Aorta (tissue), 5 donors: ENCODE measurements at regions not wholly inside any gene's neighbourhood (a gene's known extent, or its start where the extent isn't known, plus 50 kb on each side); places are given as distances from the start of the nearest gene placed in this dataset.

Source experiments
- ATAC-seq: fragments of 200-7000 bp; cut with Tn5 transposase; one replicate; pipeline ENCODE4 v1.9.1; 2022; ENCODE audit warnings: moderate library complexity; ENCODE audit not compliant: low FRiP score
- DNase-seq, 2 donors: peaks; one replicate each; pipeline ENCODE4 v3.0.0-alpha.2; 2020
- H3K27ac ChIP-seq, 2 donors: one replicate each; pipeline ENCODE4 v1.5.1; 2013; ENCODE audit warnings: low read length in 2 of 2, mild to moderate bottlenecking in 2 of 2, moderate library complexity in 2 of 2, control low read depth in 1 of 2, inconsistent platforms in 1 of 2, low read depth in 1 of 2
- H3K27me3 ChIP-seq, 2 donors: one replicate each; pipeline ENCODE4 v1.6.1; 2013; ENCODE audit warnings: control low read depth in 1 of 2, low read length in 1 of 2, mild to moderate bottlenecking in 1 of 2, moderate library complexity in 1 of 2; ENCODE audit not compliant: insufficient read depth in 2 of 2, control insufficient read depth in 1 of 2
- H3K36me3 ChIP-seq, 2 donors: one replicate each; pipeline ENCODE4 v1.6.1; 2013; ENCODE audit warnings: control low read depth in 1 of 2, low read length in 1 of 2, mild to moderate bottlenecking in 1 of 2; ENCODE audit not compliant: insufficient read depth in 2 of 2, control insufficient read depth in 1 of 2
- H3K4me1 ChIP-seq, 2 donors: one replicate each; pipeline ENCODE4 v1.6.1; 2013; ENCODE audit warnings: low read length in 2 of 2, control low read depth in 1 of 2, mild to moderate bottlenecking in 1 of 2, moderate library complexity in 1 of 2; ENCODE audit not compliant: insufficient read depth in 2 of 2, control insufficient read depth in 1 of 2
- H3K4me3 ChIP-seq, 2 donors: one replicate each; pipeline ENCODE4 v1.5.1; 2013; ENCODE audit warnings: low read length in 2 of 2, control low read depth in 1 of 2, mild to moderate bottlenecking in 1 of 2
- H3K9me3 ChIP-seq: one replicate; pipeline ENCODE4 v1.6.1; 2013; ENCODE audit warnings: mild to moderate bottlenecking, low read length; ENCODE audit not compliant: control insufficient read depth
- WGBS, 2 donors: extraction: QIAGEN DNeasy Blood & Tissue Kit; methylation state at CpG; one replicate each; pipeline ENCODE4 v1.1.7; 2013; 5-methylcytosine and 5-hydroxymethylcytosine counted together
- intact Hi-C, 2 donors: fragments of 100-400 bp; cut with DNase I; formaldehyde crosslinking; loops; one replicate each; pipeline versions ENCODE4 v1.14.2 to v1.15.0; 2022
- donor health status: healthy with polysubstance abuse.
- donor health status: Bipolar disorder and iron deficiency.
- donor health status: DM: no; HTN: no; CAD: no.
- donor health status: DM: no; HTN: no; CAD: no.
- donor health status: DM: yes; HTN: yes; CAD: no.

DNA sequence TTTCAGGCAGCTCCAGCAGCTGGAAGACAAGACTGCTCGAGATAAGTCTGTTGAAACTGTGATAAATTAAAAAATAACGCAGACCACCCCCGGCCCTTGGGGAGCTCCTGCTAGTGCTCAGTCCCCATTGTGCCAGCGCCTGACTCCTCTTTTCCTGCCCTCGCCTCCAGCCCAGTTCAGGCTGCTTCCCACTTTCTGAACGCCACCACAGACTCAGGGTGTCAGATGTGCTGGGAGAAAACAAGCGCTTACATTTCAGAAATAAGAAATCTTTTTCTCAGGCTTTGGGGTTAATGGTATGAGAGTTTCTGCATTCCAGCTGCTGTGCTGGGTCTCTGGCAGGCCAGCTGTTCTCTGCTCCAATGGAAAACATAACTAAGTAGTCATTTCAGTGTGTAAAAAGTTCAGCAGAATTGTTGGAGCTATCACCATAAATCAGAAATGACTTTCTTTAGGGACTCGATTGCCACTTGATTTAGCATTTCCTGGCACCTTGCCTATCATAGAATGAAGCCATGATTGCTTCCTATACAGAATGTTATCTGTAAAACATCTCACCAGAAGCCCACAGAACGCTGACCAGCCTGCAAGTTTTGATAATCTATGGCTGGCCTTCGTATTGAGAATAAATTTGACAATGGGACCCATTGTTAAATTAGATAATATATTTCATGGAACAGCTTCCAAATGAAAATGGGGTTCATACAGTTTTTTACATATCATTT, 257.0 kb upstream of the ZNF32 start:
- WGBS, 2 donors, result 19 to 26% methylated on average over 10 of the region's 10 CpGs
- DNase-seq, result no peak
- peak overlapping the region in 1 of 2 donors; percentile 5 for H3K27ac ChIP-seq

DNA sequence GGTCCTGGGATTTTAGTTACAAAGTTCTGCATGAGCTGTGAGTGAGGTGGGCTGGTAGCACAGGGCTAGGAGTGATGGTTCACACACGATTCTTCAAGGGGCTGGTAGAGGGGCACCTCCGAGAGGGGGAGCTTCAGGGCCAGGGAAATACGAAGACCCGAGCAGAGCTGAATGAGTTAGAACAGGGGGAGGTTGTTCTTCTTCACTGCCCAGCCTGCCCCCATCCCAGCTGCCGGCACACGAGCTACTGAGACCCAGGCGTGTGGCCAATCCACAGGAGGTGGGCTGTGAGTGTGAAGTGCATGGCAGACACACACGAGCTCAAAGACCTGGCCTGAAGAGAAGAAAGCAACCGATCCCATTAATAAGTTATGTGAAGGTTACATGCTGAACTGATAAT, 256.2 kb upstream of the ZNF32 start:
- 53 to 56% methylated on average over 9 of the region's 9 CpGs for WGBS, 2 donors
- H3K36me3 ChIP-seq, result no peaks in the 10 kb centered on the region
- H3K27ac ChIP-seq, result peak overlapping the region in 1 of 2 donors; percentile 26
- intact Hi-C loops, result loop anchor here in 1 of 2 donors (5.0 kb wide), 1 partner anchor 43 kb away; no protein-coding TSS in a partner anchor
- no peak overlapping the region for H3K4me3 ChIP-seq
- DNase-seq, result no peak
- H3K27me3 ChIP-seq, result no peaks in the 10 kb centered on the region
- H3K4me1 ChIP-seq, result no peaks in the 10 kb centered on the region
- no peaks in the 10 kb centered on the region for H3K9me3 ChIP-seq
- peak; percentile 40 for ATAC-seq

More for the DNA sequence above, 257.0 kb upstream of the ZNF32 start:
- Histone ChIP-seq H3K36me3 (no peaks in the 10 kb centered on the region), H3K4me1 (no peaks in the 10 kb centered on the region), H3K27me3 (no peaks in the 10 kb centered on the region), H3K9me3 (no peaks in the 10 kb centered on the region), H3K4me3 (no peak overlapping the region)
- peak; percentile 27 for ATAC-seq
- intact Hi-C loops, result loop anchor here in 1 of 2 donors (5.0 kb wide), 1 partner anchor 43 kb away; no protein-coding TSS in a partner anchor

DNA sequence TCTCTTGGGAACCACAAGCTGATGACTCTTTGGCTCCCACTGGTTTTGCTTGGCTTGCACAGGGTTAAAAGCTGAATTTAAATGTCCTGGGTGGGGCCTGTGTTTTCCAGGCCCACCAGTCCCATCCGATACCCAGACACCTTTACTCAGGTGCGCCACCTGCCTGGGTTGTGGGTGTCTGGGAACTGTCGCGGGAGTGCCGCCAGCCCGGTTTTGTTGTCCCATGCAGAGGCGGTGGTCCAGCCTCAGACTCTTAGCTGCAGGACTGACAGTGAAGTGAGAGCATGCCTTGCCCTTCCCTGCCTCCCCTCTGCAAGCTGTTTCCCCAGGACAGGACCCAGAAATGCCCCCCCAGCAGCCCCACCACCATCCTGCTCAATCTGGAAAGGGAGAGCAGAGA, 255.6 kb upstream of the ZNF32 start:
- intact Hi-C loops, result no loop called here
- DNase-seq (no peak), ATAC-seq (no peak)
- Histone ChIP-seq H3K36me3 (no peaks in the 10 kb centered on the region), H3K4me1 (no peaks in the 10 kb centered on the region), H3K4me3 (no peak overlapping the region), H3K27me3 (no peaks in the 10 kb centered on the region), H3K27ac (no peak overlapping the region), H3K9me3 (no peaks in the 10 kb centered on the region)
- 95 to 96% methylated on average over 7 of the region's 7 CpGs for WGBS, 2 donors

DNA sequence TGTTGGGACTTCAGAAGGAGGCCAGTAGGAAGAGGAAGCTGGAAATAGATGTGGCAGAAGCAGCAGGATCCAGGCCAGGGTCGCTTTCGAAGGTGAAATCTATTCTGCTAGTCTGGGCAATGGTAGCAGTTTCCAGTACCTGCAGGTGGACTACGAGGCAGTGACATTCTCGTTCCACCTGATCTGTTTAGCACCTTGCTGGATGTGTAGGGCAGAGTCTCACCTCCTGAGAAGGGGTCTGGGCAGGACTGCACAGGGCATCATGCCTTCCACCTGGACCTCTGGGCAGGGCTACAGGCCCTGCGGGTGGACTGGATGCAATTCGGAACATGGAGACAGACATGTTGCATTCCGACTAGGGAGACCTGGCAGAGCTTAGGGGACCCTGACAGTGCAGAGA, 254.8 kb upstream of the ZNF32 start:
- Histone ChIP-seq H3K27me3 (no peaks in the 10 kb centered on the region), H3K36me3 (no peaks in the 10 kb centered on the region), H3K4me1 (no peaks in the 10 kb centered on the region), H3K9me3 (no peaks in the 10 kb centered on the region), H3K4me3 (no peak overlapping the region), H3K27ac (no peak overlapping the region)
- DNase-seq (no peak), ATAC-seq (no peak)
- 78 to 80% methylated on average over 7 of the region's 7 CpGs for WGBS, 2 donors
- intact Hi-C loops, result loop anchor here in 1 of 2 donors (2.0 kb wide), 1 partner anchor 21 kb away; no protein-coding TSS in a partner anchor

DNA sequence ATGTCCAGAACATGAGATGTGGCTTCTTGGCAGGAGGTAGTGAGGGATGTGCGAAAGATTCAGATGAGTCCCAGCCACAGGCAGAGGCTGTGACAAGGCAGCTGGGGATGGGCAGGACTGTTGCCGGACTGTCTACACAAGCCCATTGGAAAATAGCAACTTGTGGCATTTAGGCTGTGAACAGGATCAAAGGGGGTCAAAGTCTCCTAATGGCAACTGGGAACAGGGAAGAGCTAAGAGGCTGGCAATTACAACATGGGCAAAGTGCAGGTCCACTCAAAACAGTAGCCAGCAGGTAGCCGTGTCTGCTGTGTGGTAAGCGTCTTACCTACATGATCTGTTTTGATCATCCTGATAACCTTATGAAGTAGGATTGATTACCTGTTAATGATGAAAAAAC, 254.2 kb upstream of the ZNF32 start:
- DNase-seq (no peak), ATAC-seq (no peak)
- 96 to 97% methylated on average over 4 of the region's 4 CpGs for WGBS, 2 donors
- intact Hi-C loops, result loop anchor here in 1 of 2 donors (2.0 kb wide), 1 partner anchor 20 kb away; no protein-coding TSS in a partner anchor
- no peak overlapping the region for H3K27ac ChIP-seq
- H3K4me1 ChIP-seq, result no peaks in the 10 kb centered on the region
- H3K36me3 ChIP-seq, result no peaks in the 10 kb centered on the region
- H3K27me3 ChIP-seq, result no peaks in the 10 kb centered on the region
- H3K9me3 ChIP-seq, result no peaks in the 10 kb centered on the region
- no peak overlapping the region for H3K4me3 ChIP-seq

DNA sequence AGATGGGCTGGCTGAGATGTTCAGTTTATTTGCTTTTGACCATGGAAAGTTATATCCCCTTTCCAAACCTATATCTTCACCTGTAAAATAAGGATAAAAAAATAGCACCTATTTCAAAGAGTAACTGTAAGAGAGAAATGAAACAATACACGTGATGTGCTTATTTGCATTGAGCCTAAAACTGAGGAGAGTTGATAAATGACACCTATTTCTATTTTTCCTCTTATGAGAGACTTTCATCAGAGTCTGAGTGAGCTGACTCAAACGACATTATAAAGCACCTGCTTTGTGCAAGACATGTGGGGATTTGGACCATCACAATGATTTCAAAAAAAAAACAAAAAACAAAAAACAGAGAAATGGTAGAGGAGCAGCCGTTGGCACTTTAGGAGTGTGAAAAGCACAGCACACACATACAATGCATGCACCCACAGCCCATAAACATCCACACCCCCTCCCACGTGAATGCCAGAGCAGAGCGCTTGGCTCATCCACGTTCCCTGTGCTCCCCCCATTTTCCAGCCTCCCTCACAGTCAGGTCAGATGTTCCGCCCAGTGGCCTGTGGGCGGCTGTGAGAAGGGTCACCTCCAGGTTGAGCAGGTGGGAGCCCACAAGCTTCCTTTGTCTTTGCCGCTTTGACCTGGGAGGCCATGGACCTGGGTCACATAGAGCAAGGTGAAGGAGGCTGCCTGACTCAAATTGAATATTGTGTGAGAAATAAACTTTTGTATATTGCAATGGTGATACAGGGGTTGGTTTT, 253.2 kb upstream of the ZNF32 start:
- Histone ChIP-seq H3K36me3 (no peaks in the 10 kb centered on the region), H3K27ac (no peak overlapping the region), H3K9me3 (no peaks in the 10 kb centered on the region), H3K4me1 (no peaks in the 10 kb centered on the region), H3K4me3 (no peak overlapping the region), H3K27me3 (no peaks in the 10 kb centered on the region)
- WGBS, 2 donors, result 89 to 91% methylated on average over 9 of the region's 9 CpGs
- ATAC-seq (no peak), DNase-seq (no peak)
- intact Hi-C loops, result loop anchor here in 1 of 2 donors (2.0 kb wide), 1 partner anchor 19 kb away; no protein-coding TSS in a partner anchor

DNA sequence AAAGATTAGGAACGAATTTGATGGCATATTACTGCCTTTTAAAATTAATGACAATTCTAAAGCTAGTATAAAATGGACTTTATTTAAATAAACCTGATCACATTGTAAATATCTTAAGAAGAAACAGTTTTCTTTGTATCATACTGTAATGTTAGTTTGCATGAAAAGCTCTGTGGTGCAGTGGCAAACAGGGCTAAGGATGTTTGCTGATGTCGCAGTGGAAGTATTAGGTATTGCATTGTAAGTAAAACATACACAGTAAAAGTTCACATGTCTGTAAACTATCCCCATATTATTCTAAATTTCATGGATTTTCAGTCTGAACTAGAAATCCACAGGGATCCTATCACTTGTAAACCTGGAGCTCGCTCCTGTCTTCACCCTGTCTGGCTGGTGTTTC, 252.6 kb upstream of the ZNF32 start:
- DNase-seq, result no peak
- Histone ChIP-seq H3K27ac (no peak overlapping the region), H3K9me3 (no peaks in the 10 kb centered on the region), H3K36me3 (no peaks in the 10 kb centered on the region), H3K27me3 (no peaks in the 10 kb centered on the region), H3K4me3 (no peak overlapping the region), H3K4me1 (no peaks in the 10 kb centered on the region)
- WGBS, 2 donors, result 90 to 91% methylated on average over 3 of the region's 3 CpGs
- intact Hi-C loops, result no loop called here
- no peak for ATAC-seq

DNA sequence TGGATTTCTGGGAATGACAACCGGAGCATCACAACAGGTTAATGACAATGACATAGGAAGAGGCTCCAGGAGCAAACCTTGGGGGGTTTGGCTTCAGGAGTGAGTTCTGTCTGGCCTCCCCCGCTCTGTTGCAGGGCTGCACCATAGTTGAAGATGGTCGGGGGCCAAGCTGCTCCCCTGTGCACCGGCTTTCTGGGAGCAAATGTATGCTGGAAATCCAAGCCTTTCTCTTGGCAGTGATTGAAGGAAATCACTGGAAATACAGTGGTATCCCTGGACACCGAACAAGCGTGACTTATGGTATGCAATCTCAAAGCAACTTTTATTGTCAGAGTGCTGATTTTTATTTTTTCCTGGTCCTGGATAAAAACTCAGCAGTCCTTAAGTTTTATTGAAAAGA, 251.9 kb upstream of the ZNF32 start:
- DNase-seq, result no peak
- Histone ChIP-seq H3K27me3 (no peaks in the 10 kb centered on the region), H3K27ac (no peak overlapping the region), H3K4me3 (no peak overlapping the region), H3K9me3 (no peaks in the 10 kb centered on the region), H3K4me1 (no peaks in the 10 kb centered on the region), H3K36me3 (no peaks in the 10 kb centered on the region)
- ATAC-seq, result no peak
- 80 to 84% methylated on average over 6 of the region's 6 CpGs for WGBS, 2 donors
- intact Hi-C loops, result no loop called here
